ENCODE measurements at regions not wholly inside any gene's neighbourhood (a gene's known extent, or its start where the extent isn't known, plus 50 kb on each side); places are given as distances from the start of the nearest gene placed in this dataset.

GRCh38 chr10:8211631-8212030 lies 157.1 kb downstream of the GATA3 start:
- TF ChIP-seq EZH2phosphoT487 (IDR thresholded peaks at IDR 0.05; ENCODE audit: borderline replicate concordance, low read length) (no peak), CTCF (IDR thresholded peaks at IDR 0.05; ENCODE audit: low read depth, low read length, poor library complexity, severe bottlenecking) (no peak)
- H3K36me3 ChIP-seq (ENCODE audit: control insufficient read depth, low read length): no peaks in the 10 kb centered on the region
- no peaks in the 10 kb centered on the region for H3F3A ChIP-seq (ENCODE audit: control insufficient read depth, insufficient read depth)
- H3K9me2 ChIP-seq (replicated peaks; ENCODE audit: control insufficient read depth, low read length): no peaks in the 10 kb centered on the region
- H3K9me3 ChIP-seq (ENCODE audit: control insufficient read depth, insufficient read depth, low read length): no peaks in the 10 kb centered on the region
- H3K27me3 ChIP-seq (ENCODE audit: control insufficient read depth, low read length): no peaks in the 10 kb centered on the region
- no peak overlapping the region for H3K27ac ChIP-seq (ENCODE audit: low read depth, low read length)
- no peaks in the 10 kb centered on the region for H4K20me1 ChIP-seq (ENCODE audit: control insufficient read depth, insufficient read depth, low read depth, low read length)
- no peak overlapping the region for H3K4me2 ChIP-seq (ENCODE audit: low read length)
- no peaks in the 10 kb centered on the region for H3K4me1 ChIP-seq (ENCODE audit: control insufficient read depth, low read length)
- H3K4me3 ChIP-seq (ENCODE audit: low read length): no peak overlapping the region
- no peaks in the 10 kb centered on the region for H3K79me2 ChIP-seq (ENCODE audit: control insufficient read depth, low read length)

- Histone ChIP-seq H3K4me3 (ENCODE audit: low read length) (no peak overlapping the region), H3F3A (ENCODE audit: control insufficient read depth, insufficient read depth) (no peaks in the 10 kb centered on the region), H4K20me1 (ENCODE audit: control insufficient read depth, insufficient read depth, low read depth, low read length) (no peaks in the 10 kb centered on the region), H3K9me3 (ENCODE audit: control insufficient read depth, insufficient read depth, low read length) (no peaks in the 10 kb centered on the region), H3K79me2 (ENCODE audit: control insufficient read depth, low read length) (no peaks in the 10 kb centered on the region), H3K27me3 (ENCODE audit: control insufficient read depth, low read length) (no peaks in the 10 kb centered on the region), H3K27ac (ENCODE audit: low read depth, low read length) (no peak overlapping the region), H3K9me2 (replicated peaks; ENCODE audit: control insufficient read depth, low read length) (no peaks in the 10 kb centered on the region), H3K4me1 (ENCODE audit: control insufficient read depth, low read length) (no peaks in the 10 kb centered on the region), H3K36me3 (ENCODE audit: control insufficient read depth, low read length) (no peaks in the 10 kb centered on the region), H3K4me2 (ENCODE audit: low read length) (no peak overlapping the region)
- TF ChIP-seq CTCF (IDR thresholded peaks at IDR 0.05; ENCODE audit: low read depth, low read length, poor library complexity, severe bottlenecking) (no peak), EZH2phosphoT487 (IDR thresholded peaks at IDR 0.05; ENCODE audit: borderline replicate concordance, low read length) (no peak)
Observed at GRCh38 chr10:8213735-8214134, 159.2 kb downstream of the GATA3 start.

DNA sequence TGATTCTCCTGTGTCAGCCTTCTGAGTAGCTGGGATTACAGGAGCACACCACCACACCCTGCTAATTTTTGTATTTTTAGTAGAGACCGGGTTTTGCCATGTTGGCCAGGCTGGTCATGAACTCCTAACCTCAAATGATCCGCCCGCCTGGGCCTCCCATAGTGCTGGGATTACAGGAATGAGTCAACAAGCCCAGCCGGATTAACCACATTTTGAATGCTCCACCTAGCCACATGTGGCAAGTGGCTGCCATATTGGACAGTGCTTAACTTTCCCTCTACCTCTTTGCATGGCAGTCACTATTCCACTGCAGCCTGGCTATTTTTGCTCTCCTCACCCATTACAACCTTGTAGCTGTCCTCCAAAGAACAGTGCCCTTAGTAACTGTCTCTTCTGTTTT lies 160.1 kb downstream of the GATA3 start:
- Histone ChIP-seq H3K36me3 (ENCODE audit: control insufficient read depth, low read length) (no peaks in the 10 kb centered on the region), H3K79me2 (ENCODE audit: control insufficient read depth, low read length) (no peaks in the 10 kb centered on the region), H3K4me3 (ENCODE audit: low read length) (no peak overlapping the region), H3F3A (ENCODE audit: control insufficient read depth, insufficient read depth) (no peaks in the 10 kb centered on the region), H3K4me2 (ENCODE audit: low read length) (no peak overlapping the region), H3K9me3 (ENCODE audit: control insufficient read depth, insufficient read depth, low read length) (no peaks in the 10 kb centered on the region), H3K27ac (ENCODE audit: low read depth, low read length) (no peak overlapping the region), H3K4me1 (ENCODE audit: control insufficient read depth, low read length) (no peaks in the 10 kb centered on the region), H4K20me1 (ENCODE audit: control insufficient read depth, insufficient read depth, low read depth, low read length) (no peaks in the 10 kb centered on the region), H3K9me2 (replicated peaks; ENCODE audit: control insufficient read depth, low read length) (no peaks in the 10 kb centered on the region), H3K27me3 (ENCODE audit: control insufficient read depth, low read length) (no peaks in the 10 kb centered on the region)
- TF ChIP-seq EZH2phosphoT487 (IDR thresholded peaks at IDR 0.05; ENCODE audit: borderline replicate concordance, low read length): no peak
- no peak for TF ChIP-seq CTCF (IDR thresholded peaks at IDR 0.05; ENCODE audit: low read depth, low read length, poor library complexity, severe bottlenecking)

DNA sequence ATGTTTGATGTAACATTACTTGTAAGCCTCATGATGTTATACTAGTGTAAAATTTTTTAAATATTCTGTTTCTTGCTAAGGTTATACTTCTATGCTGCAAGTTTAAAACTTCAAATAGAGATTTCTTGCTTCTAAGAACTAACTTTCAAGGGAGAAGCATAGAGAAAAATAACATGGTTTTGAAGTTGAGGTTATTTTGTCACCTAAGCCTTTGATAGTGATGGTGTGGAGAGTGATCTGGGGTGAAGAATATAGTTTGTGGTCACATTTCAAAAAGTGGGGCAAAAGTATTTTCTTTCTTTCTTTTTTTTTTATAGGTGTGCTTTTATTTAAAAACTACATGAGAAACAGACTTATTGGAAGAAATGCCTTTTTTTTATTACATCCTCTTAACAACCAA lies 162.4 kb downstream of the GATA3 start:
- H3K27me3 ChIP-seq (ENCODE audit: control insufficient read depth, low read length): no peaks in the 10 kb centered on the region
- TF ChIP-seq CTCF (IDR thresholded peaks at IDR 0.05; ENCODE audit: low read depth, low read length, poor library complexity, severe bottlenecking) (no peak), EZH2phosphoT487 (IDR thresholded peaks at IDR 0.05; ENCODE audit: borderline replicate concordance, low read length) (no peak)
- no peak overlapping the region for H3K4me2 ChIP-seq (ENCODE audit: low read length)
- no peaks in the 10 kb centered on the region for H4K20me1 ChIP-seq (ENCODE audit: control insufficient read depth, insufficient read depth, low read depth, low read length)
- H3K79me2 ChIP-seq (ENCODE audit: control insufficient read depth, low read length): no peaks in the 10 kb centered on the region
- H3K9me2 ChIP-seq (replicated peaks; ENCODE audit: control insufficient read depth, low read length): no peaks in the 10 kb centered on the region
- no peaks in the 10 kb centered on the region for H3K9me3 ChIP-seq (ENCODE audit: control insufficient read depth, insufficient read depth, low read length)
- H3K4me1 ChIP-seq (ENCODE audit: control insufficient read depth, low read length): no peaks in the 10 kb centered on the region
- no peaks in the 10 kb centered on the region for H3F3A ChIP-seq (ENCODE audit: control insufficient read depth, insufficient read depth)
- no peak overlapping the region for H3K4me3 ChIP-seq (ENCODE audit: low read length)
- no peak overlapping the region for H3K27ac ChIP-seq (ENCODE audit: low read depth, low read length)
- no peaks in the 10 kb centered on the region for H3K36me3 ChIP-seq (ENCODE audit: control insufficient read depth, low read length)

All from DOHH2 (cell line).